OCI-LY7 (cell line): ENCODE measurements at regions not wholly inside any gene's neighbourhood (a gene's known extent, or its start where the extent isn't known, plus 50 kb on each side); places are given as distances from the start of the nearest gene placed in this dataset.

Experiments
- EZH2phosphoT487 ChIP-seq: fragments of 200-600 bp; sonication (generic); IDR thresholded peaks from 2 replicates; pipeline ENCODE4 v1.6.1; 2018; ENCODE audit warnings: low read depth, borderline replicate concordance, mild to moderate bottlenecking, mixed run types, antibody characterized with exemption, low read length, moderate library complexity, mixed read lengths
- TF ChIP-seq, protein P1 (sequence below): fragments of 200-600 bp; sonication (generic); conservative IDR thresholded peaks from 2 replicates; pipeline ENCODE4 v1.5.1; 2014; ENCODE audit warnings: mild to moderate bottlenecking, antibody characterized with exemption, low read length, moderate library complexity, mixed read lengths

DNA sequence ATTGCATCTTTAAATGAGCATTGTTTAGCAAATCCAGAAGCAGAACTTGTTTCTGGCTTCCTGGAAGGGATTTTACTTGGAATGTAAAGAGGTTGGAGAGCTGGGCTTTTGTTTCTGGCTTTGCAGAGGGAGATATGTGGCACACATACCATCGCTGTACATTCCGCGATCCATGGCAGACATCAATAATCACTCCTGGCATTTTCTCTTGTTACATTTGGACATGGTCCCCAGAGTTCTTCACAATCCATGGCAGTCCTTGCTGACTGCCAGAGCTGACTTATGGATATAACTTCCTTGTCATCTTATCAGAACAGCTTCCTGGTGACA is 445.6 kb upstream of the SPRED2 start:
- TF ChIP-seq, protein P1, sequence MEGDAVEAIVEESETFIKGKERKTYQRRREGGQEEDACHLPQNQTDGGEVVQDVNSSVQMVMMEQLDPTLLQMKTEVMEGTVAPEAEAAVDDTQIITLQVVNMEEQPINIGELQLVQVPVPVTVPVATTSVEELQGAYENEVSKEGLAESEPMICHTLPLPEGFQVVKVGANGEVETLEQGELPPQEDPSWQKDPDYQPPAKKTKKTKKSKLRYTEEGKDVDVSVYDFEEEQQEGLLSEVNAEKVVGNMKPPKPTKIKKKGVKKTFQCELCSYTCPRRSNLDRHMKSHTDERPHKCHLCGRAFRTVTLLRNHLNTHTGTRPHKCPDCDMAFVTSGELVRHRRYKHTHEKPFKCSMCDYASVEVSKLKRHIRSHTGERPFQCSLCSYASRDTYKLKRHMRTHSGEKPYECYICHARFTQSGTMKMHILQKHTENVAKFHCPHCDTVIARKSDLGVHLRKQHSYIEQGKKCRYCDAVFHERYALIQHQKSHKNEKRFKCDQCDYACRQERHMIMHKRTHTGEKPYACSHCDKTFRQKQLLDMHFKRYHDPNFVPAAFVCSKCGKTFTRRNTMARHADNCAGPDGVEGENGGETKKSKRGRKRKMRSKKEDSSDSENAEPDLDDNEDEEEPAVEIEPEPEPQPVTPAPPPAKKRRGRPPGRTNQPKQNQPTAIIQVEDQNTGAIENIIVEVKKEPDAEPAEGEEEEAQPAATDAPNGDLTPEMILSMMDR: no peak
- no peak for TF ChIP-seq EZH2phosphoT487
